Vagina (tissue), 2 donors: ENCODE measurements at regions not wholly inside any gene's neighbourhood (a gene's known extent, or its start where the extent isn't known, plus 50 kb on each side); places are given as distances from the start of the nearest gene placed in this dataset.

ENCODE experiments used
- DNase-seq, 2 donors: peaks; one replicate each; pipeline ENCODE4 v3.0.0-alpha.2; 2017; ENCODE audit errors: extremely low spot score in 2 of 2
- H3K27ac ChIP-seq: fragments of 200-600 bp; sonication (generic); one replicate; pipeline ENCODE4 v1.5.1; 2019
- H3K27me3 ChIP-seq: fragments of 200-600 bp; sonication (generic); one replicate; pipeline ENCODE4 v1.5.1; 2019
- H3K36me3 ChIP-seq, 2 donors: fragments of 200-600 bp; sonication (generic); one replicate each; pipeline ENCODE4 v1.5.1; 2017 to 2019
- H3K4me1 ChIP-seq: fragments of 200-600 bp; sonication (generic); one replicate; pipeline ENCODE4 v1.5.1; 2019
- H3K4me3 ChIP-seq, 2 donors: fragments of 200-600 bp; sonication (generic); 1 replicate in 1 of 2; 2 replicates in 1 of 2; pipeline ENCODE4 v1.5.1; 2016 to 2019
- H3K9me3 ChIP-seq: fragments of 200-600 bp; sonication (generic); one replicate; pipeline ENCODE4 v1.5.1; 2019
- CTCF ChIP-seq, 3 experiments: fragments of 450-650 bp in 2 of 3; fragments of 200-600 bp in 1 of 3; sonication (generic) in 1 of 3; IDR thresholded peaks; one replicate each; pipeline ENCODE4 v1.5.1; 2017 to 2019; ENCODE audit warnings: antibody characterized with exemption in 3 of 3, mild to moderate bottlenecking in 2 of 3, moderate library complexity in 2 of 3
- POLR2A ChIP-seq, 2 donors: fragments of 450-650 bp; IDR thresholded peaks; one replicate each; pipeline ENCODE4 v1.6.1; 2017; ENCODE audit warnings: antibody characterized with exemption in 2 of 2, mild to moderate bottlenecking in 2 of 2, moderate library complexity in 2 of 2
- POLR2AphosphoS5 ChIP-seq, 2 donors: sonication (generic); formaldehyde crosslinking; IDR thresholded peaks; one replicate each; pipeline ENCODE4 v1.9.0; 2017; ENCODE audit warnings: antibody characterized with exemption in 2 of 2, mild to moderate bottlenecking in 2 of 2, low read depth in 1 of 2; ENCODE audit not compliant: insufficient read depth in 1 of 2
- intact Hi-C: fragments of 100-400 bp; cut with DNase I; formaldehyde crosslinking; loops from one replicate; pipeline ENCODE4 v1.15.1; 2023

- Histone ChIP-seq H3K27me3 (no peaks in the 10 kb centered on the region), H3K4me3 (no peak overlapping the region), H3K27ac (no peak overlapping the region), H3K9me3 (no peaks in the 10 kb centered on the region), H3K4me1 (no peaks in the 10 kb centered on the region), H3K36me3 (no peaks in the 10 kb centered on the region)
- intact Hi-C loops: no loop called here
- DNase-seq: no peak
- no peak for TF ChIP-seq CTCF (IDR thresholded peaks at IDR 0.05)
- no peak for TF ChIP-seq POLR2A (IDR thresholded peaks at IDR 0.05)
- no peak for TF ChIP-seq POLR2AphosphoS5 (IDR thresholded peaks at IDR 0.05; ENCODE audit: insufficient read depth in 1 of 2, low read depth in 1 of 2)
Observed at GRCh38 chr2:204220896-204221295, 284.3 kb downstream of the ICOS start.

GRCh38 chr2:204223046-204223445, 286.5 kb downstream of the ICOS start:
- no peak for TF ChIP-seq POLR2A (IDR thresholded peaks at IDR 0.05)
- TF ChIP-seq CTCF (IDR thresholded peaks at IDR 0.05): no peak
- TF ChIP-seq POLR2AphosphoS5 (IDR thresholded peaks at IDR 0.05; ENCODE audit: insufficient read depth in 1 of 2, low read depth in 1 of 2): no peak
- no peaks in the 10 kb centered on the region for H3K4me1 ChIP-seq

GRCh38 chr2:204223544-204223943, 287.0 kb downstream of the ICOS start:
- no peak overlapping the region for H3K4me3 ChIP-seq
- H3K27me3 ChIP-seq: no peaks in the 10 kb centered on the region
- intact Hi-C loops: no loop called here
- TF ChIP-seq POLR2AphosphoS5 (IDR thresholded peaks at IDR 0.05; ENCODE audit: insufficient read depth in 1 of 2, low read depth in 1 of 2) (no peak), POLR2A (IDR thresholded peaks at IDR 0.05) (no peak), CTCF (IDR thresholded peaks at IDR 0.05) (no peak)
- no peak for DNase-seq
- no peaks in the 10 kb centered on the region for H3K36me3 ChIP-seq
- H3K9me3 ChIP-seq: no peaks in the 10 kb centered on the region
- no peaks in the 10 kb centered on the region for H3K4me1 ChIP-seq
- no peak overlapping the region for H3K27ac ChIP-seq

More at GRCh38 chr2:204223046-204223445, 286.5 kb downstream of the ICOS start:
- H3K36me3 ChIP-seq: no peaks in the 10 kb centered on the region
- no peaks in the 10 kb centered on the region for H3K9me3 ChIP-seq
- no peak overlapping the region for H3K4me3 ChIP-seq
- no peaks in the 10 kb centered on the region for H3K27me3 ChIP-seq
- no peak for DNase-seq
- intact Hi-C loops: no loop called here
- no peak overlapping the region for H3K27ac ChIP-seq

GRCh38 chr2:204225671-204226073, 289.1 kb downstream of the ICOS start:
- no peaks in the 10 kb centered on the region for H3K36me3 ChIP-seq
- intact Hi-C loops: no loop called here

More at GRCh38 chr2:204225671-204226073, 289.1 kb downstream of the ICOS start:
- H3K4me1 ChIP-seq: no peaks in the 10 kb centered on the region
- no peaks in the 10 kb centered on the region for H3K9me3 ChIP-seq
- no peak for DNase-seq
- H3K27me3 ChIP-seq: no peaks in the 10 kb centered on the region
- TF ChIP-seq CTCF (IDR thresholded peaks at IDR 0.05) (no peak), POLR2AphosphoS5 (IDR thresholded peaks at IDR 0.05; ENCODE audit: insufficient read depth in 1 of 2, low read depth in 1 of 2) (no peak), POLR2A (IDR thresholded peaks at IDR 0.05) (no peak)
- no peak overlapping the region for H3K4me3 ChIP-seq
- no peak overlapping the region for H3K27ac ChIP-seq
